NCI-H1436 (cell line): ENCODE measurements at regions not wholly inside any gene's neighbourhood (a gene's known extent, or its start where the extent isn't known, plus 50 kb on each side); places are given as distances from the start of the nearest gene placed in this dataset.
A peak's percentile ranks its signal among the peaks of the same experiment; 100 is the strongest.
"Not testable (repeated sequence)": the region's sequence is repeated elsewhere in the genome, so short reads cannot be mapped to it uniquely, and the experiment has no call there.

Experiments used
- DNase-seq: peaks from one replicate; lab custom pipeline; 2025; lab: John Stamatoyannopoulos, UW

DNA sequence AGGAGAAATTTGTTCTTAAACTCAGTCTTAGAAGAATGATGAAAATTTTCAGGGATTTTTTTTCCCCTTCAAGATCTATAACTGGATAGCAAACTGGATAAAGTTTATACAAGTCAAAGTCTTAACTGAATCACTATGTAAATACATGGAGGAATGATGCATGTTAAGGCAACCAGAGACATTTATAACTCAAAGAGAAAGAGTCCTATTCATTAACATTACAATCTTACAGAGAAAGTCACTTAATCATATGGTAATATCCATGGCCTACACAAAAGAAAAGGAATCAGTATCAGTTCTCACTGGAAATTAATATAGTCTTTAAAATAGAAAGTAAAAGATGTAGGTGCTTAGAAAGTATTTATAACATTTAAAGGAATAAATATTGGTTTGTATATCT lies 869.1 kb downstream of the TBL1XR1 start:
- DNase-seq = no peak

- DNase-seq = not testable (repeated sequence)
Measured at GRCh38 chr3:176326894-176327490, 870.3 kb downstream of the TBL1XR1 start.

DNA sequence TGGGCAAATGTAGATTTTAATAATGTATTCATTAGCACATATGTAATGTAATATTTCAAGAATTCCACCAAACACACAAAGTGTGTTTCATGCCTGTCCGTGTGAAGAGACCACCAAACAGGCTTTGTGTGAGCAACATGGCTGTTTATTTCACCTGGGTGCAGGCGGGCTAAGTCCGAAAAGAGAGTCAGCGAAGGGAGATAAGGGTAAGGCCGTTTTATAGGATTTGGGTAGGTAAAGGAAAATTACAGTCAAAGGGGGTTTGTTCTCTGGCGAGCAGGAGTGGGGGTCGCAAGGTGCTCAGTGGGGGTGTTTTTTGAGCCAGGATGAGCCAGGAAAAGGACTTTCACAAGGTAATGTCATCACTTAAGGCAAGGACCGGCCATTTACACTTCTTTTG lies 875.8 kb downstream of the TBL1XR1 start:
- DNase-seq = not testable (repeated sequence)

DNA sequence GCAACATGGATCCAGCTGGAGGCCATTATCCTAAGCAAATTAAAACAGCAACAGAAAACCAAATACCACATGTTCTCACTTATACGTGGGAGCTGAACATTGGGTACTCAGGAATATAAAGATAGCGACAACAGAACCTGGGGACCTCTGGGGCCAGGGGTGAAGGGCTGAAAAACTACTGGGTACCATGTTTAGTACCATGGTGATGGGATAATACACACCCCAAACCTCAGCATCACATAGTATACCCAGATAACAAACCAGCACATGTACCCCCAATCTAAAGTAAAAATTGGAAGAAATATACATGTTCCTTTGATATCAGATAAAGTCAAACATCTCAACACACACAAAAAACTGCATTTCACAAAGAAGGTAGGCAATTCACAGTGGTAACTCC lies 876.2 kb downstream of the TBL1XR1 start:
- DNase-seq = no peak

- DNase-seq = no peak
Measured at GRCh38 chr3:176313426-176313825, 883.9 kb downstream of the TBL1XR1 start.

- DNase-seq = no peak
Measured at GRCh38 chr3:176310641-176311040, 886.6 kb downstream of the TBL1XR1 start.

DNA sequence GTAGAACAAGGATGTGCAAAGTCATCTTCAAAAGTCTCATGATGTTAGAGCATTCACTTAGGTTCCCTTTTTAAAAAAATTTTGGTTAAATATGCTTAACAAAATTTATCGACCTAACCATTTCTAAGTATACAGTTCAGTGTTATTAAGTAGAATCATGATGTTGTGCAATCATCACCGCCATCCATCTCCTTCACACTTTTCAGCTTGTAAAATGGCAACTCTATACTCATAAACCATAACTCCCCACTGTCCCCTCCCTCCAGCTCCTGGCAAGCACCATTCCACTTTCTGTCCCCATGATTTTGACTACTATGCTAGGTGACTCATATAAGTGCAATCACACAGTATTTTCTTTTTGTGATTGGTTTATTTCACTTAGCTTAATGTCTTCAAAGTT lies 895.0 kb downstream of the TBL1XR1 start:
- no peak for DNase-seq

DNA sequence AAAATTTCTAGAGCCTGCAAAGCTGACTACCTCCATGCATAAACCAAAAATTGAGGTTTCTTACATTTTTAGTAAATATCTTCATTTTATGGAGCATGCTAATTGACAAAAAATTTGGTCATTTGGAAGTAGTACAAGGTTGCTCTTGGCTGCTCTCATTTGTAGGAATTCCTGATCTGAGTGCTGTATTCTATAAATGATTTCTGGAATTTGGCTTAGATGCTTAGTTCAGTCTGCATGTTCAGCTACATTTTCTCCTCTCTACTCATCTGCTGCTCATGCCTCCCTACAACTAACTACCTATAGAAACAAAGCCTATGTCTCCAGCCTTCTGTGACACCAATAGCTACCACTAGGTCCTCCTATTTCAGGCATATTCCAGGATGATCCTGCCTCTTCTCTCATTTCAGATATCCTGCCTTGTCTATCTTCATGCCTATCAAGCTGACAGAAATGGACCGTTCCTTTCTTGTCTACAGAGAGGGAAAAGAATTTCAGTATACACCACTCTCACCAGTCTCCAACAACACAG lies 901.1 kb downstream of the TBL1XR1 start:
- no peak for DNase-seq

GRCh38 chr3:176293276-176293675 lies 904.0 kb downstream of the TBL1XR1 start:
- DNase-seq = no peak

- DNase-seq = no peak
Measured at GRCh38 chr3:176286476-176287085, 910.7 kb downstream of the TBL1XR1 start.

DNA sequence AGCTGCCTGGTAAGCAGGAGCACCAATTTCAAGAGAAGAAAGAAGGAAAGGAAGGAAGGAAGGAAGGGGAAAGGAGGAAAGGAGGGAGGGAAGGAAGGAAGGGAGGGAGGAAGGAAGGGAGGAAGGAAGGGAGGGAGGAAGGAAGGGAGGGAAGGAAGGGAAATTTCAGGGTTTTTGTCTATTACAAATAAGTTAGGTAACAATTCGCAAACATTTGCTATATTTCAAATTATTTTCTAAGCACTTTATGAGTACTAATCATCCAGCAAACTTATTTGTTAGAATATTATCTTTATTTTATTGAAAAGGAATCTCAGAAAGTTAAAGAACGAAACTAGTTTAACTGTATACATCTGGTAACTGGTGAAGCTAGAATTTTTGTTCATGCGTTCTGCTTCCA lies 921.7 kb downstream of the TBL1XR1 start:
- no peak for DNase-seq

GRCh38 chr3:176275113-176275512 lies 922.2 kb downstream of the TBL1XR1 start:
- DNase-seq = no peak

DNA sequence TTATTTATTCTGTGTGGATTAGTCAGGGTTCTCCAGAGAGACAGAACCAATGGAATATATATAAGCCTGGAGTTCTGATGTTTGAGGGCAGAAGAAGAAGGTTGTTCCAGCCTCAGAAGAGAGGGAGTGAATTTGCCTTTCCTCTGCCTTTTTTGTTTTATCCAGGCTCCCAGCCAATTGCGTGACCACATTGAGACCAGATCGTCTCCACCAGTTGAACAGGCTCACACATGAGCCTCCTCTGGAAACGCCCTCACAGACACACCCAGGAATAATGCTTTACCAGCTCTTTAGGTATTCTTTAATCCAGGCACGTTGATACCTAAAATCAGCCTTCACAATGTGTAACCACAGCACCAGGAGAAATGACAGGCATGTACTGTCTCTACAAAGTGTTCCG lies 923.1 kb downstream of the TBL1XR1 start:
- DNase-seq = peak; percentile 80

DNA sequence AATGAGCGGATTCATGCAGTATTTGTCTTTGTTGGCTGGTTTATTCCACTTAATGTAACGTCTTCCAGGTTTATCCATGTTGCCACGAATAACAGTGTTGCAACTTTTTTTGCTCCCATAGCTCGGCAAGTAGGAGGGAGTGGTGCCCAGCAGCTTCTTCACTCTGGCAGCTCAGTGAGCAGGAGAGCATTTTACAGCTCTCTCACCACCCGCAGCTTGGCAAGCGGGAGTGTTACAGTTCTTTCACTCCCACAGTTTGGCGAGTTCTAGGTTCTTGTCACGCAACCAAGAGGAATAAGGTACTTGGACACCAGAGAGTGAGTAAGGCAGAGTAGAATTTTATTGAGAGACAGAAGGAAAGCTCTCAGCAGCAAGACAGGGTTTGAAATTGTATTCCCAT lies 935.2 kb downstream of the TBL1XR1 start:
- no peak for DNase-seq

- no peak for DNase-seq
Measured at GRCh38 chr3:176247191-176247590, 950.1 kb downstream of the TBL1XR1 start.

- no peak for DNase-seq
Measured at GRCh38 chr3:176219970-176220369, 977.3 kb downstream of the TBL1XR1 start.

- no peak for DNase-seq
Measured at GRCh38 chr3:176214758-176215157, 982.5 kb downstream of the TBL1XR1 start.

GRCh38 chr3:176213314-176213713 lies 984.0 kb downstream of the TBL1XR1 start:
- not testable (repeated sequence) for DNase-seq

DNA sequence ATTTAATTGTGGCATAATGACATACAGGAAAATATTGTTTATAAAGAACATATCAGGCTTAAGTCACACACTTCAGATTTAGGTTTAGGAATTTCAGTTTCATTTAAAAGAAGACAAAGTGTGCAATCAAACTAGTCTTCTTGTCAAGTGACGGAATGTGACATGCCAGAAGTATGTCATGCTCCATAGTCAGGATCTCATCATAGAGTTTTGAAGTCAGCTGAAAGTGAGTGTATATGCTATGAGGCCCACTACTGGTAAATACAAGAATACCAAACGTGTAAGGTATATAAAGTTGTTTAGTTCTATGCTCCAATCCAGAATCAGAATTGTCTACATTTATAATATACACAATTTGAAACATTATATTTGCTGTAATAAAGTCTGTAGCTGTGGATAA lies 988.4 kb downstream of the TBL1XR1 start:
- no peak for DNase-seq

DNA sequence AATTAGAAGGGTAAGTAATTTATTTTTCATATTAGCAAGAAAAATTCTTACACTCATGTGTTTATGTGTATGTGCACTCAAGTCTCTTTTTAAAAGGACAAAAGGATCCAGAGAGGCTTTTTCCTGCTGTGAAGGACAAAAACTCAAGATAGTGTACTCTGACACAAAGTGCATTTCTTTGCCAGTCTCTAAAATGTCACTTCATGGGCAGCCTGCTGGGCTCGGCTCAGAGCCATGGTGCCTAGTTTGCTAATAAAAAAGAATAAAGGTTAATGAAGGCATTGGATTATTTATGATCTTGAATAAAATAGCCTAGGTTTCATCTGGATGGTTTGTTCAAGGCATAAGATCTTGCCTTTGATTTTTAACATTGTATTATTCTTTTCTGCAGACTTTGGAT lies 989.0 kb downstream of the TBL1XR1 start:
- DNase-seq = no peak

DNA sequence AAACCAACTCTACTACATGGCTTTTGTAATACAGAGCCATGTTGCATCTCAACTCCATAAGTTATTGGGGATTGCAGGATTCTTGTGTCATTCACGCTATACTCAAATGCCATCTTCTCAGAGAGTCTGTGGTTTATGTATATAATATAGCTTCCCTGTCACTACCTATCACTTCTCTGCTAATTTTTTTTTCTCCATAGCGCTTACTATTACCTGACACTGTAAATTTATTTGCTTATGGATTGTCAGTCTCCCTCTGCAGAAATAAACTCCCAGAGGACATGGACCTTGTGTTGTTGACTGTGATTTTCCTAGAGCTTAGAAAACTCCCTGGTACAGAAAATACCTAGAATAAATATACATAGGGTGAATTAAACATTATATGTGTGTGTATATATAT lies 990.5 kb downstream of the TBL1XR1 start:
- no peak for DNase-seq

DNA sequence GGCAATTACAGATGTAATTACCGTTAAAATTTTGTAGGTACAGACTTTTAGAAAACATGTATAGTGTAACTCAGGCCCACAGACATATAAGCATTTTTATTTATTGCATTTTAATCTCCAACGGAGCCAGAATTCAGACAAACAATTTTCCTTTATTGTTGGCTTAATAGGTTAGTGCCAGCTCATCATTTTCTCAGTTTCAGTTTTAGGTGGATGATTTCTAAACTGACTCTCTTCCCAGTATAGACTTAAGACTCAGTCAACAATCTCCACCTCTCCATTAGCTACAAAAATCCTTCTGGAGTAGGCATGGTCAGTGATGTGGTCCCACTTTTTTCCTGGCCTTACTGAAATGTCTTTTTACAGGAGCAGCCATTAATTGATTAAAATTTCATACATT lies 994.6 kb downstream of the TBL1XR1 start:
- no peak for DNase-seq

DNA sequence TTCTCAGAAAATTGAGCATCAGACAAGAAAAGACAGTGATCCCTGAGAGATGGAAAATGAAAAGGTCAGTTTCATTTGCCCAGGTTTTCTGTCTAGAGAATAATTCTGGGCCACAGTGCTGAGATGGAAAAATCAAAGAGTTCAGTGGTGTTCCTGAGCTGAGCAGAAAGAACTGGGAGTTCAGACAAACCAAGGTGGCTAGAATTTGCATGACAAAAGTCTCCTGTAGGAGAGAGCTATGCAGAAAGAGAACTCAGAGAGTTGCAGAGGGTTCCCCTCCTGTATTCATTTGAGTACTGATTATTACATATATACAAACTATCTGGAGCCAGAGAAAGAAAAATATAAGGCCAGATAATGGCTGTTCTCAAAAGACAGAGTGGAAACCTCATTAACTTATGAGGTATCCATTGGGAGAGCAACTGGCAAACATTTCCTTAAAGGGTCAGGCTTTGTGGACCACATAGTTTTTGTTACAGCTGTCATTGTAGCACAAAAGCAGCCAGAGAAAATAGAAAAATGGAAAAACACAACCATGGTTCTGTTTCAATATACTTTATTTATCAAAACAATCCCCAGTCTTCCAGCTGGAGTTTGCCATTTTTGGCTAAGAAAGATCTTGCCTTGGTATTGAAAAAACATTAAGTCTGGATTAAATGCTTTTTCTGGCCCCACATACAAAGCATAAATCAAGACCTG lies 1004.1 kb downstream of the TBL1XR1 start:
- DNase-seq = no peak
